A673 (cell line): ENCODE measurements at regions not wholly inside any gene's neighbourhood (a gene's known extent, or its start where the extent isn't known, plus 50 kb on each side); places are given as distances from the start of the nearest gene placed in this dataset.
A peak's percentile ranks its signal among the peaks of the same experiment; 100 is the strongest.

Source experiments
- BruUV-seq: library from RNA; stranded (reverse); fragments of 400-500 nt; replicated peaks from 2 replicates; lab custom pipeline; 2021; lab: Mats Ljungman, UMichigan
- CTCF ChIA-PET: fragments of 300-600 bp; sonication (Branson Sonifier 250); formaldehyde crosslinking; loops from one replicate; lab custom pipeline; 2022; ENCODE audit warnings: antibody characterized with exemption; lab: Charles Lee
- POLR2A ChIA-PET: fragments of 300-600 bp; sonication (Branson Sonifier 250); formaldehyde crosslinking; loops from one replicate; lab custom pipeline; 2022; ENCODE audit warnings: antibody characterized with exemption; ENCODE audit not compliant: low non-redundant PET; lab: Charles Lee
- DNase-seq: peaks from one replicate; pipeline ENCODE4 v3.0.0-alpha.2; 2015; ENCODE audit warnings: low spot score
- H3K27ac ChIP-seq: fragments of 200-600 bp; sonication (generic); 2 replicates; pipeline ENCODE4 v1.5.1; 2016; ENCODE audit warnings: mixed run types, low read depth, mild to moderate bottlenecking, mixed read lengths, antibody characterized with exemption, low read length; ENCODE audit not compliant: poor library complexity, severe bottlenecking
- H3K27me3 ChIP-seq: fragments of 200-600 bp; sonication (generic); replicated peaks from 2 replicates; pipeline ENCODE4 v1.6.1; 2017; ENCODE audit warnings: mixed run types, low read depth, mild to moderate bottlenecking, mixed read lengths, antibody characterized with exemption, low read length; ENCODE audit not compliant: insufficient read depth, poor library complexity
- H3K36me3 ChIP-seq: fragments of 200-600 bp; sonication (generic); 2 replicates; pipeline ENCODE4 v1.6.1; 2016; ENCODE audit warnings: mixed run types, mild to moderate bottlenecking, mixed read lengths, antibody characterized with exemption, low read length; ENCODE audit not compliant: insufficient read depth, poor library complexity, severe bottlenecking
- H3K4me1 ChIP-seq: fragments of 200-600 bp; sonication (generic); 2 replicates; pipeline ENCODE4 v1.6.1; 2017; ENCODE audit warnings: mixed run types, mild to moderate bottlenecking, mixed read lengths, antibody characterized with exemption, low read length; ENCODE audit not compliant: insufficient read depth, poor library complexity, severe bottlenecking
- H3K4me3 ChIP-seq: fragments of 200-600 bp; sonication (generic); 2 replicates; pipeline ENCODE4 v1.5.1; 2016; ENCODE audit warnings: low read depth, mixed run types, mild to moderate bottlenecking, mixed read lengths, low read length; ENCODE audit not compliant: poor library complexity, severe bottlenecking
- H3K9me3 ChIP-seq: fragments of 200-600 bp; sonication (generic); 2 replicates; pipeline ENCODE4 v1.6.1; 2016; ENCODE audit warnings: mixed run types, low read depth, mild to moderate bottlenecking, mixed read lengths, antibody characterized with exemption, low read length; ENCODE audit not compliant: poor library complexity, severe bottlenecking
- CTCF ChIP-seq: fragments of 300-800, 200-600 bp; sonication (generic); conservative IDR thresholded peaks from 2 replicates; pipeline ENCODE4 v1.5.1; 2017; ENCODE audit warnings: low read depth, mild to moderate bottlenecking, antibody characterized with exemption, low read length, moderate library complexity, mixed read lengths
- EZH2 ChIP-seq: fragments of 200-600 bp; sonication (generic); IDR thresholded peaks from 2 replicates; pipeline ENCODE4 v1.6.1; 2017; ENCODE audit warnings: borderline replicate concordance, low read depth, mild to moderate bottlenecking, mixed read lengths, antibody characterized with exemption, low read length; ENCODE audit not compliant: poor library complexity, severe bottlenecking
- intact Hi-C: fragments of 100-400 bp; cut with micrococcal nuclease; formaldehyde crosslinking; loops from one replicate; pipeline ENCODE4 v1.10.0; 2022; ENCODE audit not compliant: unreplicated experiment

- CTCF ChIA-PET = no interaction called here
- intact Hi-C loops = no loop called here
- TF ChIP-seq EZH2 = no peak
- TF ChIP-seq CTCF = no peak
- Histone ChIP-seq H3K36me3 (no peaks in the 10 kb centered on the region), H3K4me3 (no peak overlapping the region), H3K27ac (no peak overlapping the region), H3K27me3 (peaks cover 6% of the 10 kb centered on the region), H3K4me1 (no peaks in the 10 kb centered on the region), H3K9me3 (no peaks in the 10 kb centered on the region)
- POLR2A ChIA-PET = no interaction called here
- no TSS peak for BruUV-seq
- DNase-seq = peak; percentile 1
Measured at GRCh38 chr15:97791824-97792792, 168.4 kb upstream of the ARRDC4 start.

GRCh38 chr15:97804950-97805349 is 155.6 kb upstream of the ARRDC4 start:
- H3K36me3 ChIP-seq = no peaks in the 10 kb centered on the region
- intact Hi-C loops = no loop called here
- TF ChIP-seq EZH2 = no peak
- no peak for TF ChIP-seq CTCF
- H3K27me3 ChIP-seq = no peaks in the 10 kb centered on the region
- H3K4me3 ChIP-seq = no peak overlapping the region
- no TSS peak for BruUV-seq
- no peak for DNase-seq
- POLR2A ChIA-PET = no interaction called here
- CTCF ChIA-PET = no interaction called here
- H3K9me3 ChIP-seq = no peaks in the 10 kb centered on the region
- H3K27ac ChIP-seq = no peak overlapping the region
- H3K4me1 ChIP-seq = no peaks in the 10 kb centered on the region

DNA sequence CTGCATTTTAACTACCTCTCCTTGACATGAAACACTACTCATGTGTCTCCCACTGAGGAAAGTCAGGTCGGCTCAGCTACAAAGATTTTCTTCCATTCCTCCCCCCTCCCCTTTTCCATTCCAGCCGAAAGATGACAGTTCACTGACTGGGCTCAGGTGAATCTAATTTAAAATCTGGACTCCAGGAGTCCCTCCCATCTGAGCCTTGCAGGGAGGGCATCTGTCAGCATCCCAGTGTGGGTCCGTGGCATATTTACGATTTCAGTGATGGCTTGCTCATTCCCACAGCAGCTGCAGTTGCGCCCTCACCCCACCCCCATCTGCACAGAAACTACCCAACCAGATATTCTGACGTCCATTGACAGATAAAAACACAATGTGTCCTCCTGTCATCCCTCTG is 153.7 kb upstream of the ARRDC4 start:
- BruUV-seq = no TSS peak
- ChIA-PET CTCF (no interaction called here), POLR2A (no interaction called here)
- H3K27me3 ChIP-seq = no peaks in the 10 kb centered on the region
- DNase-seq = no peak
- H3K4me1 ChIP-seq = no peaks in the 10 kb centered on the region
- TF ChIP-seq EZH2 = no peak
- no peak for TF ChIP-seq CTCF
- H3K4me3 ChIP-seq = no peak overlapping the region
- intact Hi-C loops = no loop called here
- no peaks in the 10 kb centered on the region for H3K36me3 ChIP-seq
- H3K27ac ChIP-seq = no peak overlapping the region
- H3K9me3 ChIP-seq = no peaks in the 10 kb centered on the region
